AG09319 (cell line): ENCODE measurements at regions not wholly inside any gene's neighbourhood (a gene's known extent, or its start where the extent isn't known, plus 50 kb on each side); places are given as distances from the start of the nearest gene placed in this dataset.

Experiments
- DNase-seq: peaks from one replicate; pipeline ENCODE4 v3.0.0-alpha.2; 2010; ENCODE audit warnings: low read depth; ENCODE audit errors: extremely low read depth
- TF ChIP-seq, protein P1 (sequence below): IDR thresholded peaks from 2 replicates; pipeline ENCODE4 v1.5.1; 2011; ENCODE audit warnings: low read depth, mild to moderate bottlenecking, inconsistent platforms, low read length, moderate library complexity

- DNase-seq = no peak
- TF ChIP-seq, protein P1, sequence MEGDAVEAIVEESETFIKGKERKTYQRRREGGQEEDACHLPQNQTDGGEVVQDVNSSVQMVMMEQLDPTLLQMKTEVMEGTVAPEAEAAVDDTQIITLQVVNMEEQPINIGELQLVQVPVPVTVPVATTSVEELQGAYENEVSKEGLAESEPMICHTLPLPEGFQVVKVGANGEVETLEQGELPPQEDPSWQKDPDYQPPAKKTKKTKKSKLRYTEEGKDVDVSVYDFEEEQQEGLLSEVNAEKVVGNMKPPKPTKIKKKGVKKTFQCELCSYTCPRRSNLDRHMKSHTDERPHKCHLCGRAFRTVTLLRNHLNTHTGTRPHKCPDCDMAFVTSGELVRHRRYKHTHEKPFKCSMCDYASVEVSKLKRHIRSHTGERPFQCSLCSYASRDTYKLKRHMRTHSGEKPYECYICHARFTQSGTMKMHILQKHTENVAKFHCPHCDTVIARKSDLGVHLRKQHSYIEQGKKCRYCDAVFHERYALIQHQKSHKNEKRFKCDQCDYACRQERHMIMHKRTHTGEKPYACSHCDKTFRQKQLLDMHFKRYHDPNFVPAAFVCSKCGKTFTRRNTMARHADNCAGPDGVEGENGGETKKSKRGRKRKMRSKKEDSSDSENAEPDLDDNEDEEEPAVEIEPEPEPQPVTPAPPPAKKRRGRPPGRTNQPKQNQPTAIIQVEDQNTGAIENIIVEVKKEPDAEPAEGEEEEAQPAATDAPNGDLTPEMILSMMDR = no peak
Observed at GRCh38 chr3:132231633-132232032, 85.6 kb upstream of the ACP3 start.

- TF ChIP-seq, protein P1 = no peak
- DNase-seq = no peak
Observed at GRCh38 chr3:132232231-132232792, 84.9 kb upstream of the ACP3 start.

- TF ChIP-seq, protein P1 = no peak
- no peak for DNase-seq
Observed at GRCh38 chr3:132236701-132237651, 80.2 kb upstream of the ACP3 start.

- TF ChIP-seq, protein P1 = no peak
- no peak for DNase-seq
Observed at GRCh38 chr3:132237652-132238032, 79.6 kb upstream of the ACP3 start.

- TF ChIP-seq, protein P1 = no peak
- DNase-seq = no peak
Observed at GRCh38 chr3:132239587-132239986, 77.6 kb upstream of the ACP3 start.

DNA sequence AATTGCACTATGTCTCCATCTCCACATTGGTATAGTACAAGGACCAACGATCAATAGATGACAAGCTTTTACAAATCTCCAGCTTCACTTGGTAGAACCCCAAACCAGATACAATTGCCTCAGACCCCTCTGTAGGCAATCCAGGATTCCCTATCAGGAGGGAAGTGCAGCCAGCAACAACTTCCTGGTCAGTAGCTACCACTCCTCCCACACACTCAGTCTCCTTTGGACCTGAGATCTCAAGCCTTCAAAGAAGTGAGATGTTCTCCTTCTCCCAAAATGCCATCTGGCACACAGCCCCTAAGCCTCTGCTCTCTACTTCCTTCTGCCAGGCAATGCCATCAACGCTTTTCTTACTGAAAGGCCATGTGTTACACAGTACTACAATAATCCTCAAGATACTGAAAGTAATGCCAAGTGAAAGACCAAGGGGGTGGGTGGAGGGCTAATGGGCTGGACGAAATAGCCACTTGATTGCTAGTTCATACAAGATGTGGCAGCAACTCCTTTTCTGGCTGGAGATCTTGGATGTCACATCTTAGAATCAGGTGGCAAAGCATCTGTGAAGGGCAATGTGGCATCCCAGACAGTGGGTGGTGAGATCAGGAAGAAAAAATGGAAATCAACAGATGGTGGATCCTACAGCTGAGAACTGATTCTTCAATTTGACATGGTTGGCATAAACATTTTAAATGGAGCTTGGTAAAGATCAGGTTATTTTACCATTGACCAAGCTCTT, 75.3 kb upstream of the ACP3 start:
- no peak for DNase-seq
- TF ChIP-seq, protein P1 = no peak
